GM12878 (cell line): ENCODE measurements at regions not wholly inside any gene's neighbourhood (a gene's known extent, or its start where the extent isn't known, plus 50 kb on each side); places are given as distances from the start of the nearest gene placed in this dataset.

Experiments used
- ATAC-seq: fragments of 200-7000 bp; cut with Tn5 transposase; 3 replicates; pipeline ENCODE4 v1.9.1; 2020; ENCODE audit warnings: mild to moderate bottlenecking, moderate library complexity
- BruUV-seq: library from RNA; stranded (reverse); fragments of 400-500 nt; replicated peaks from 2 replicates; lab custom pipeline; 2021; lab: Mats Ljungman, UMichigan
- CTCF ChIA-PET: fragments of 300-600 bp; sonication (Branson Sonifier 250); formaldehyde crosslinking; extraction: SDS; loops from one replicate; lab custom pipeline; 2021; ENCODE audit warnings: inconsistent platforms; lab: Yijun Ruan, JAX
- POLR2A ChIA-PET: fragments of 350-600 bp; formaldehyde crosslinking; extraction: SDS; loops from one replicate; lab custom pipeline; 2021; ENCODE audit warnings: inconsistent platforms; lab: Charles Lee
- RAD21 ChIA-PET: fragments of 300-600 bp; sonication (Branson Sonifier 250); formaldehyde crosslinking; loops from one replicate; lab custom pipeline; 2023; ENCODE audit warnings: antibody characterized with exemption; ENCODE audit not compliant: unreplicated experiment; lab: Charles Lee
- SMC1A ChIA-PET: fragments of 300-600 bp; sonication (Branson Sonifier 250); formaldehyde crosslinking; loops from one replicate; lab custom pipeline; 2023; ENCODE audit not compliant: unreplicated experiment, uncharacterized antibody; lab: Charles Lee
- DNase-seq: peaks from one replicate; pipeline ENCODE4 v3.0.0-alpha.2; 2011; ENCODE audit warnings: low read depth, low spot score
- FAIRE-seq: peaks from 3 replicates; lab custom pipeline; 2011; peaks lifted over from hg19 to GRCh38; lab: Jason Lieb, UNC
- H2AFZ ChIP-seq: 2 replicates; pipeline ENCODE4 v1.6.0; 2011; ENCODE audit warnings: low read depth, low read length, control low read depth; ENCODE audit not compliant: control insufficient read depth
- H3K27ac ChIP-seq: 2 replicates; pipeline ENCODE4 v1.5.1; 2011; ENCODE audit warnings: control low read depth; ENCODE audit not compliant: control insufficient read depth, insufficient read depth
- H3K27me3 ChIP-seq, 2 experiments: replicated peaks in 1 of 2; 2 replicates each; pipeline versions ENCODE4 v1.6.0 to v1.6.1; 2011; ENCODE audit warnings: low read length in 1 of 2; ENCODE audit not compliant: control insufficient read depth in 2 of 2, insufficient read depth in 2 of 2
- H3K36me3 ChIP-seq, 2 experiments: 2 replicates each; pipeline ENCODE4 v1.5.1; 2011; ENCODE audit warnings: low read length in 1 of 2; ENCODE audit not compliant: control insufficient read depth in 2 of 2, insufficient read depth in 2 of 2
- H3K4me1 ChIP-seq: 2 replicates; pipeline ENCODE4 v1.6.1; 2011; ENCODE audit warnings: mild to moderate bottlenecking, low read length, moderate library complexity, mixed read lengths; ENCODE audit not compliant: control insufficient read depth, insufficient read depth
- H3K4me2 ChIP-seq: 2 replicates; pipeline ENCODE4 v1.6.0; 2011; ENCODE audit warnings: control low read depth; ENCODE audit not compliant: control insufficient read depth, insufficient read depth
- H3K4me3 ChIP-seq: fragments of 200-600 bp; sonication (generic); 2 replicates; pipeline ENCODE4 v1.5.1; 2016
- H3K79me2 ChIP-seq: 2 replicates; pipeline ENCODE4 v1.6.0; 2011; ENCODE audit warnings: low read length; ENCODE audit not compliant: control insufficient read depth, insufficient read depth
- H3K9ac ChIP-seq: 2 replicates; pipeline ENCODE4 v1.8.0; 2011; ENCODE audit warnings: low read length, control low read depth, mixed read lengths; ENCODE audit not compliant: control insufficient read depth, insufficient read depth
- H3K9me3 ChIP-seq: replicated peaks from 3 replicates; pipeline ENCODE4 v1.5.1; 2011; ENCODE audit warnings: mild to moderate bottlenecking, low read length; ENCODE audit not compliant: control insufficient read depth, insufficient read depth
- H4K20me1 ChIP-seq: 2 replicates; pipeline ENCODE4 v1.6.0; 2011; ENCODE audit not compliant: control insufficient read depth, insufficient read depth
- HCFC1 ChIP-seq: fragments of 150-350 bp; IDR thresholded peaks from 2 replicates; pipeline ENCODE4 v1.6.1; 2014; ENCODE audit warnings: low read length
- POLR2A ChIP-seq: IDR thresholded peaks from 2 replicates; pipeline ENCODE4 v1.6.1; 2011; ENCODE audit warnings: low read depth, mild to moderate bottlenecking, low read length
- POU2F2 ChIP-seq: IDR thresholded peaks from 3 replicates; pipeline ENCODE4 v1.6.1; 2011; ENCODE audit warnings: low read depth, mild to moderate bottlenecking, low read length, borderline replicate concordance
- RCOR1 ChIP-seq: conservative IDR thresholded peaks from 2 replicates; pipeline ENCODE4 v1.6.1; 2012; ENCODE audit warnings: low read depth, low read length, improper control_type of control experiment
- SIX5 ChIP-seq: IDR thresholded peaks from 2 replicates; pipeline ENCODE4 v1.6.1; 2011; ENCODE audit warnings: mild to moderate bottlenecking, low read depth, low read length, moderate library complexity; ENCODE audit not compliant: severe bottlenecking
- WRNIP1 ChIP-seq: IDR thresholded peaks from 2 replicates; pipeline ENCODE4 v1.6.1; 2011; ENCODE audit warnings: low read depth, low read length, improper control_type of control experiment, borderline replicate concordance
- whole genome bisulfite sequencing: methylation state at CpG from one replicate; pipeline ENCODE4 v1.1.6; 2016; ENCODE audit warnings: low lambda C conversion rate; ENCODE audit not compliant: insufficient replicate concordance, insufficient coverage; ENCODE audit errors: missing lambda C conversion rate; 5-methylcytosine and 5-hydroxymethylcytosine counted together
- in situ Hi-C: fragments of 300-500 bp; cut with MboI; formaldehyde crosslinking; loops from 9 replicates; pipeline ENCODE4 v1.14.3; 2018; ENCODE audit warnings: mixed read lengths
- intact Hi-C: fragments of 100-400 bp; cut with micrococcal nuclease; formaldehyde crosslinking; loops from one replicate; pipeline ENCODE4 v1.14.2; 2022; ENCODE audit not compliant: unreplicated experiment
- TF ChIP-seq, protein P1 (sequence below): fragments of 450-650 bp; IDR thresholded peaks from 2 replicates; pipeline ENCODE4 v1.6.1; 2018; ENCODE audit warnings: borderline replicate concordance, mild to moderate bottlenecking; ENCODE audit not compliant: partially characterized antibody

DNA sequence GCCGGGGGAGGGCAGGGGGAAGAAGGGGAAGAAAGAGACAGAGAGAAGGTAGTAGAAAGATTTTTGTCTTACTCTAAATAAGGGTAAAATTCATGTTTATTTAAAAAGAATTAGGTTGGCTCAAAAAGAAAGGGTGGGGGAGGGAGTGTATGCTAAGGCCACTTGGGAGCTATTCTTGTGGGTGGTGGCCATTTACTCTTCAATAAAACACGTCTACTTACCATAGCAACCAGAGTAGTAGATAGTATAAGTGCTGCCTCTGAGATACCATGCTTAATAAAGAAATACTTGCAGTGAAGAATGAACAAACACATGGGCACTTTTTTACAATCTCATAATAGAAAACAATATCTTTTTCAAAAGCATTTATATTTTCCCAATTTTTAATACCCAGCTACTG lies 538.1 kb upstream of the PTBP2 start:
- ChIA-PET SMC1A (interaction anchor here (1.1 kb wide), 1 partner anchor 11 kb away, joined by 3 read pairs; no protein-coding TSS in a partner anchor), POLR2A (no interaction called here), RAD21 (no interaction called here), CTCF (no interaction called here)
- Histone ChIP-seq H3K9me3 (no peaks in the 10 kb centered on the region), H3K79me2 (no peaks in the 10 kb centered on the region), H3K27ac (no peak overlapping the region), H4K20me1 (no peaks in the 10 kb centered on the region), H2AFZ (no peak overlapping the region), H3K4me1 (no peaks in the 10 kb centered on the region), H3K9ac (no peak overlapping the region), H3K36me3 (no peaks in the 10 kb centered on the region), H3K4me3 (no peak overlapping the region), H3K4me2 (no peak overlapping the region), H3K27me3 (no peaks in the 10 kb centered on the region)
- in situ Hi-C loops (no loop called here), intact Hi-C loops (no loop called here)
- BruUV-seq: no TSS peak
- DNase-seq (no peak), FAIRE-seq (no peak), ATAC-seq (no peak)
- TF ChIP-seq RCOR1: no peak
- TF ChIP-seq, protein P1, sequence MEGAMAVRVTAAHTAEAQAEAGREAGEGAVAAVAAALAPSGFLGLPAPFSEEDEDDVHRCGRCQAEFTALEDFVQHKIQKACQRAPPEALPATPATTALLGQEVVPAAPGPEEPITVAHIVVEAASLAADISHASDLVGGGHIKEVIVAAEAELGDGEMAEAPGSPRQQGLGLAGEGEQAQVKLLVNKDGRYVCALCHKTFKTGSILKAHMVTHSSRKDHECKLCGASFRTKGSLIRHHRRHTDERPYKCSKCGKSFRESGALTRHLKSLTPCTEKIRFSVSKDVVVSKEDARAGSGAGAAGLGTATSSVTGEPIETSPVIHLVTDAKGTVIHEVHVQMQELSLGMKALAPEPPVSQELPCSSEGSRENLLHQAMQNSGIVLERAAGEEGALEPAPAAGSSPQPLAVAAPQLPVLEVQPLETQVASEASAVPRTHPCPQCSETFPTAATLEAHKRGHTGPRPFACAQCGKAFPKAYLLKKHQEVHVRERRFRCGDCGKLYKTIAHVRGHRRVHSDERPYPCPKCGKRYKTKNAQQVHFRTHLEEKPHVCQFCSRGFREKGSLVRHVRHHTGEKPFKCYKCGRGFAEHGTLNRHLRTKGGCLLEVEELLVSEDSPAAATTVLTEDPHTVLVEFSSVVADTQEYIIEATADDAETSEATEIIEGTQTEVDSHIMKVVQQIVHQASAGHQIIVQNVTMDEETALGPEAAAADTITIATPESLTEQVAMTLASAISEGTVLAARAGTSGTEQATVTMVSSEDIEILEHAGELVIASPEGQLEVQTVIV: no peak
- TF ChIP-seq SIX5: no peak
- no peak for TF ChIP-seq POLR2A
- TF ChIP-seq WRNIP1: no peak
- TF ChIP-seq POU2F2: no peak
- TF ChIP-seq HCFC1: no peak
- WGBS: 0% methylated on average over 1 of the region's 2 CpGs
